Liver (tissue), 8 donors: ENCODE measurements at regions not wholly inside any gene's neighbourhood (a gene's known extent, or its start where the extent isn't known, plus 50 kb on each side); places are given as distances from the start of the nearest gene placed in this dataset.

Experiments
- DNase-seq: peaks from one replicate; pipeline ENCODE4 v3.0.0-alpha.2; 2017; ENCODE audit warnings: low spot score
- H3K27ac ChIP-seq, 2 donors: one replicate each; pipeline ENCODE4 v1.7.0; 2013; ENCODE audit warnings: inconsistent platforms in 2 of 2, low read length in 2 of 2, control low read depth in 1 of 2, low read depth in 1 of 2, mild to moderate bottlenecking in 1 of 2
- H3K27me3 ChIP-seq, 4 donors: one replicate each; pipeline versions ENCODE4 v1.6.1 to v1.7.0; 2013; ENCODE audit warnings: low read length in 3 of 4, inconsistent platforms in 1 of 4, mild to moderate bottlenecking in 1 of 4, moderate library complexity in 1 of 4; ENCODE audit not compliant: control insufficient read depth in 4 of 4, insufficient read depth in 4 of 4
- H3K36me3 ChIP-seq, 4 donors: one replicate each; pipeline versions ENCODE4 v1.6.1 to v1.7.0; 2013; ENCODE audit warnings: low read length in 3 of 4, mild to moderate bottlenecking in 3 of 4, low read depth in 1 of 4, moderate library complexity in 1 of 4; ENCODE audit not compliant: control insufficient read depth in 4 of 4, insufficient read depth in 3 of 4
- H3K4me1 ChIP-seq, 4 donors: one replicate each; pipeline versions ENCODE4 v1.6.1 to v1.7.0; 2013; ENCODE audit warnings: low read length in 3 of 4, mild to moderate bottlenecking in 3 of 4, moderate library complexity in 1 of 4; ENCODE audit not compliant: control insufficient read depth in 4 of 4, insufficient read depth in 4 of 4
- H3K4me3 ChIP-seq, 3 donors: one replicate each; pipeline versions ENCODE4 v1.6.1 to v1.7.0; 2013; ENCODE audit warnings: low read length in 3 of 3, control low read depth in 1 of 3, low read depth in 1 of 3, mild to moderate bottlenecking in 1 of 3
- H3K9ac ChIP-seq, 2 donors: one replicate each; pipeline ENCODE4 v1.7.0; 2013; ENCODE audit warnings: low read length in 2 of 2, mild to moderate bottlenecking in 2 of 2, moderate library complexity in 2 of 2, control low read depth in 1 of 2, low read depth in 1 of 2
- H3K9me3 ChIP-seq, 4 donors: one replicate each; pipeline versions ENCODE4 v1.6.1 to v1.7.0; 2013; ENCODE audit warnings: low read length in 3 of 4; ENCODE audit not compliant: control insufficient read depth in 4 of 4
- FOXA2 ChIP-seq: IDR thresholded peaks from 2 replicates; pipeline ENCODE4 v1.6.1; 2016; ENCODE audit warnings: antibody characterized with exemption
- HNF4A ChIP-seq, 2 donors: conservative IDR thresholded peaks; 2 replicates each; pipeline ENCODE4 v1.6.1; 2016; ENCODE audit warnings: antibody characterized with exemption in 2 of 2, mild to moderate bottlenecking in 2 of 2
- NR2F2 ChIP-seq: IDR thresholded peaks from 2 replicates; pipeline ENCODE4 v1.6.1; 2016; ENCODE audit warnings: antibody characterized with exemption
- YY1 ChIP-seq: IDR thresholded peaks from 2 replicates; pipeline ENCODE4 v1.6.1; 2016; ENCODE audit warnings: antibody characterized with exemption, mild to moderate bottlenecking
- WGBS: extraction: QIAGEN DNeasy Blood & Tissue Kit; methylation state at CpG from one replicate; pipeline ENCODE4 v1.1.7; 2013; 5-methylcytosine and 5-hydroxymethylcytosine counted together
- TF ChIP-seq, protein P1 (sequence below): IDR thresholded peaks from 2 replicates; pipeline ENCODE4 v1.6.1; 2016; ENCODE audit warnings: antibody characterized with exemption
- TF ChIP-seq, protein P2 (sequence below): fragments of 150-350 bp; IDR thresholded peaks from 2 replicates; pipeline ENCODE4 v1.5.1; 2017; ENCODE audit warnings: improper control_type of control experiment, low read depth, low read length; ENCODE audit not compliant: missing input control
- TF ChIP-seq, protein P3 (sequence below): IDR thresholded peaks from 2 replicates; pipeline ENCODE4 v1.6.1; 2016; ENCODE audit warnings: antibody characterized with exemption
- donor health status: healthy.
- donor health status: healthy.
- donor health status: healthy.
- donor health status: healthy.
- donor health status: healthy.

DNA sequence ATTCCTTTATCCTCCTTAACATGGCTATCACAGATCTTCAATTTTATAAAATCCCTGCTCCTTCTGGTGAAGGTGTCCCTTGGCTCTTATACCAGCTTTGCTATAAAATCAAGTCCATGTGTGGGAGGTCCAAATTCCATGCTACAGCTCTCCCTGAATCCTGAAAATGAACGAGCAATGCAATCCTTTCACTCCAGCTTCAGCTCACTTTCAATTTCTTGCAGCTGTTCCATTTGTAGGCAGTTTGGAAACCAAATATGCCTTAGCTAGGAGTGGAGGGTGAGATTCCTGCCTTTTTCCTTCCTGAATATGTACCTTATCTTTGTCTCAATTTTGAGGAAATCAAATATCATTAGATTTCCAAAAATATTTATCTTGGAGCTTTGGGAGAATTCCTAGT is 402.6 kb downstream of the TTLL7 start:
- Histone ChIP-seq H3K9me3 (peaks cover 0 to 3% (median 3%) of the 10 kb centered on the region in 4 donors), H3K4me3 (no peak overlapping the region), H3K4me1 (peaks cover 0 to 8% (median 0%) of the 10 kb centered on the region in 4 donors), H3K27me3 (no peaks in the 10 kb centered on the region), H3K9ac (no peak overlapping the region), H3K27ac (no peak overlapping the region), H3K36me3 (no peaks in the 10 kb centered on the region)
- 46% methylated on average over 1 of the region's 1 CpG for WGBS
- DNase-seq: no peak
- TF ChIP-seq, protein P1, sequence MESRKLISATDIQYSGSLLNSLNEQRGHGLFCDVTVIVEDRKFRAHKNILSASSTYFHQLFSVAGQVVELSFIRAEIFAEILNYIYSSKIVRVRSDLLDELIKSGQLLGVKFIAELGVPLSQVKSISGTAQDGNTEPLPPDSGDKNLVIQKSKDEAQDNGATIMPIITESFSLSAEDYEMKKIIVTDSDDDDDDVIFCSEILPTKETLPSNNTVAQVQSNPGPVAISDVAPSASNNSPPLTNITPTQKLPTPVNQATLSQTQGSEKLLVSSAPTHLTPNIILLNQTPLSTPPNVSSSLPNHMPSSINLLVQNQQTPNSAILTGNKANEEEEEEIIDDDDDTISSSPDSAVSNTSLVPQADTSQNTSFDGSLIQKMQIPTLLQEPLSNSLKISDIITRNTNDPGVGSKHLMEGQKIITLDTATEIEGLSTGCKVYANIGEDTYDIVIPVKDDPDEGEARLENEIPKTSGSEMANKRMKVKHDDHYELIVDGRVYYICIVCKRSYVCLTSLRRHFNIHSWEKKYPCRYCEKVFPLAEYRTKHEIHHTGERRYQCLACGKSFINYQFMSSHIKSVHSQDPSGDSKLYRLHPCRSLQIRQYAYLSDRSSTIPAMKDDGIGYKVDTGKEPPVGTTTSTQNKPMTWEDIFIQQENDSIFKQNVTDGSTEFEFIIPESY: no peak
- peak in 1 of 2 donors; percentile 19 for TF ChIP-seq HNF4A (conservative IDR thresholded peaks at IDR 0.05)

DNA sequence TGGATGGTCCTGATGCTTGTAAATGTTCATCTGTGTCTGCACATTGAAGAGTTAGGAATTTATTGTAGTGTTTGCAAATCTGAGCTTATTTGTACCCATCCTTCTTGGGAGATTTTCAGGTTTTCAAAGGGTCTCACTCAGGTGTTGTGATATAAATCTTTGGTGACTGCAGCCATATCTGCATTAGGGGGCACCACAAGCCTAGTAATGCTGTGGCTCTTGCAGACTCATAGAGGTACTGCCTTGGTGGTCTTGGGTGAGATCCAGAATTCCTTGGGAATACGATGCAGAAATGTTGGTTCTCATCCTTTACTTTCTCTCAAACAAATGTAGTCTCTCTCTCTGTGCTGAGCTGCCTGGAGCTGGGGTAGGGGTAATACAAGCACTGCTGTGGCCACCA is 405.9 kb downstream of the TTLL7 start:
- H3K27ac ChIP-seq: no peak overlapping the region
- no peak for DNase-seq
- no peaks in the 10 kb centered on the region for H3K36me3 ChIP-seq
- no peak overlapping the region for H3K4me3 ChIP-seq
- no peaks in the 10 kb centered on the region for H3K9me3 ChIP-seq
- TF ChIP-seq, protein P2, sequence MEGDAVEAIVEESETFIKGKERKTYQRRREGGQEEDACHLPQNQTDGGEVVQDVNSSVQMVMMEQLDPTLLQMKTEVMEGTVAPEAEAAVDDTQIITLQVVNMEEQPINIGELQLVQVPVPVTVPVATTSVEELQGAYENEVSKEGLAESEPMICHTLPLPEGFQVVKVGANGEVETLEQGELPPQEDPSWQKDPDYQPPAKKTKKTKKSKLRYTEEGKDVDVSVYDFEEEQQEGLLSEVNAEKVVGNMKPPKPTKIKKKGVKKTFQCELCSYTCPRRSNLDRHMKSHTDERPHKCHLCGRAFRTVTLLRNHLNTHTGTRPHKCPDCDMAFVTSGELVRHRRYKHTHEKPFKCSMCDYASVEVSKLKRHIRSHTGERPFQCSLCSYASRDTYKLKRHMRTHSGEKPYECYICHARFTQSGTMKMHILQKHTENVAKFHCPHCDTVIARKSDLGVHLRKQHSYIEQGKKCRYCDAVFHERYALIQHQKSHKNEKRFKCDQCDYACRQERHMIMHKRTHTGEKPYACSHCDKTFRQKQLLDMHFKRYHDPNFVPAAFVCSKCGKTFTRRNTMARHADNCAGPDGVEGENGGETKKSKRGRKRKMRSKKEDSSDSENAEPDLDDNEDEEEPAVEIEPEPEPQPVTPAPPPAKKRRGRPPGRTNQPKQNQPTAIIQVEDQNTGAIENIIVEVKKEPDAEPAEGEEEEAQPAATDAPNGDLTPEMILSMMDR: no peak
- TF ChIP-seq FOXA2 (no peak), NR2F2 (no peak), YY1 (no peak)
- no peak overlapping the region for H3K9ac ChIP-seq
- peaks cover 0 to 8% (median 0%) of the 10 kb centered on the region in 4 donors for H3K4me1 ChIP-seq
- H3K27me3 ChIP-seq: no peaks in the 10 kb centered on the region
- whole genome bisulfite sequencing: 91% methylated on average over 1 of the region's 1 CpG

DNA sequence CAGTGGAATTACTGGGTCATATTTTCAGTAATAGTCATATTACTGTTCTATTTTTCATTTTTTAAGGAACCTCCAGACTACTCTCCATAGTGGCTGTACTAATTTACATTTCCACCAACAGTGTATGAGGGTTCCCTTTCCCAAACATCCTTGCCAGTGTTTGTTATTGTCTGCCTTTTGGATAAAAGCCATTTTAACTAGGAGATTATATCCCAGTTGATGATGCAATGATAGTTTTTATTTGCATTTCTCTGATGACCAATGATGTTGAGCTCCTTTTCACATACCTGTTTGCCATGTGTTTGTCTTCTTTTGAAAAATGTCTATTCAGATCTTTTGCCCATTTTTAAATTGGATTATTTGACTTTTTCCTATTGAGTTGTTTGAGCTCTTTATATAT is 410.8 kb downstream of the TTLL7 start:
- Histone ChIP-seq H3K27ac (no peak overlapping the region), H3K9me3 (no peaks in the 10 kb centered on the region), H3K4me1 (no peaks in the 10 kb centered on the region), H3K36me3 (no peaks in the 10 kb centered on the region), H3K27me3 (no peaks in the 10 kb centered on the region), H3K4me3 (no peak overlapping the region), H3K9ac (no peak overlapping the region)
- no peak for DNase-seq
- TF ChIP-seq, protein P3, sequence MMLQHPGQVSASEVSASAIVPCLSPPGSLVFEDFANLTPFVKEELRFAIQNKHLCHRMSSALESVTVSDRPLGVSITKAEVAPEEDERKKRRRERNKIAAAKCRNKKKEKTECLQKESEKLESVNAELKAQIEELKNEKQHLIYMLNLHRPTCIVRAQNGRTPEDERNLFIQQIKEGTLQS: peak; percentile 66
- TF ChIP-seq, protein P1: no peak
